HFFc6 (cell line): ENCODE measurements at regions not wholly inside any gene's neighbourhood (a gene's known extent, or its start where the extent isn't known, plus 50 kb on each side); places are given as distances from the start of the nearest gene placed in this dataset.

ENCODE experiments used
- DNase-seq: peaks from one replicate; pipeline ENCODE4 v3.0.0-alpha.2; 2018
- H3K27ac Mint-ChIP-seq: 2 replicates; pipeline ENCODE4 v1.8.0; 2020; ENCODE audit warnings: mild to moderate bottlenecking, mixed read lengths
- H3K27me3 Mint-ChIP-seq: 2 replicates; pipeline ENCODE4 v1.8.0; 2021; ENCODE audit warnings: mild to moderate bottlenecking, moderate library complexity, mixed read lengths; ENCODE audit not compliant: insufficient read depth
- H3K36me3 Mint-ChIP-seq: 2 replicates; pipeline ENCODE4 v1.8.0; 2021; ENCODE audit warnings: low read depth, mixed read lengths
- H3K4me1 Mint-ChIP-seq: 2 replicates; pipeline ENCODE4 v1.8.0; 2020; ENCODE audit warnings: low read depth, mixed read lengths
- H3K4me3 Mint-ChIP-seq: 2 replicates; pipeline ENCODE4 v1.8.0; 2020; ENCODE audit warnings: mild to moderate bottlenecking, moderate library complexity, mixed read lengths
- H3K9me3 Mint-ChIP-seq: 2 replicates; pipeline ENCODE4 v1.8.0; 2020; ENCODE audit warnings: mild to moderate bottlenecking, mixed read lengths
- TF ChIP-seq, protein P1 (sequence below): fragments of 200-600 bp; sonication (generic); IDR thresholded peaks from 2 replicates; pipeline ENCODE4 v1.5.0; 2021; ENCODE audit warnings: antibody characterized with exemption, mild to moderate bottlenecking

DNA sequence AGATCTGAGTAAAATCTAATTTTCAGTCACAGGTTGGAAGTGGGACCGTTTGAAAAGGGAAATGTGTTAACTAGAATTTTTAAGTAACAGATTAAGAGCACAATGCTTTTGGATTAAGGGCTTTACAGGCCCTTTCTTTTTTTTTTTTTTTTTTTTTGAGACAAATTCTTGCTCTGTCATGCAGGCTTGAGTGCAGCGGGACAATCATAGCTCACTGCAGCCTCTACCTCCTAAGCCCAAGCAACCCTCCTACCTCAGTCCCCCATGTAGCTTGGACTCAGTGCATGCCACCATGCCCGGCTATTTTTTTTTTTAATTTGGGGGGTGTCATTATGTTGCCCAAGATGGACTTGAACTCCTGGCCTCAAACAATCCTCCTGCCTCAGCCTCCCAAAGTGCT, 363.7 kb downstream of the LIG4 start:
- H3K4me1 Mint-ChIP-seq: no peaks in the 10 kb centered on the region
- no peaks in the 10 kb centered on the region; the same call in 1 of the 2 replicates for H3K27me3 Mint-ChIP-seq
- no peak overlapping the region for H3K27ac Mint-ChIP-seq
- peaks cover 45% of the 10 kb centered on the region for H3K9me3 Mint-ChIP-seq
- DNase-seq: no peak
- no peaks in the 10 kb centered on the region; the same call in 1 of the 2 replicates for H3K36me3 Mint-ChIP-seq
- H3K4me3 Mint-ChIP-seq: no peak overlapping the region
- TF ChIP-seq, protein P1, sequence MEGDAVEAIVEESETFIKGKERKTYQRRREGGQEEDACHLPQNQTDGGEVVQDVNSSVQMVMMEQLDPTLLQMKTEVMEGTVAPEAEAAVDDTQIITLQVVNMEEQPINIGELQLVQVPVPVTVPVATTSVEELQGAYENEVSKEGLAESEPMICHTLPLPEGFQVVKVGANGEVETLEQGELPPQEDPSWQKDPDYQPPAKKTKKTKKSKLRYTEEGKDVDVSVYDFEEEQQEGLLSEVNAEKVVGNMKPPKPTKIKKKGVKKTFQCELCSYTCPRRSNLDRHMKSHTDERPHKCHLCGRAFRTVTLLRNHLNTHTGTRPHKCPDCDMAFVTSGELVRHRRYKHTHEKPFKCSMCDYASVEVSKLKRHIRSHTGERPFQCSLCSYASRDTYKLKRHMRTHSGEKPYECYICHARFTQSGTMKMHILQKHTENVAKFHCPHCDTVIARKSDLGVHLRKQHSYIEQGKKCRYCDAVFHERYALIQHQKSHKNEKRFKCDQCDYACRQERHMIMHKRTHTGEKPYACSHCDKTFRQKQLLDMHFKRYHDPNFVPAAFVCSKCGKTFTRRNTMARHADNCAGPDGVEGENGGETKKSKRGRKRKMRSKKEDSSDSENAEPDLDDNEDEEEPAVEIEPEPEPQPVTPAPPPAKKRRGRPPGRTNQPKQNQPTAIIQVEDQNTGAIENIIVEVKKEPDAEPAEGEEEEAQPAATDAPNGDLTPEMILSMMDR: no peak

GRCh38 chr13:107847406-107847805, 367.9 kb downstream of the LIG4 start:
- Mint-ChIP-seq H3K27ac (no peak overlapping the region), H3K36me3 (no peaks in the 10 kb centered on the region; the same call in 1 of the 2 replicates), H3K4me1 (no peaks in the 10 kb centered on the region), H3K4me3 (no peak overlapping the region), H3K9me3 (peaks cover 40% of the 10 kb centered on the region), H3K27me3 (no peaks in the 10 kb centered on the region)
- TF ChIP-seq, protein P1: no peak
- DNase-seq: no peak

GRCh38 chr13:107846642-107847041, 368.7 kb downstream of the LIG4 start:
- DNase-seq: no peak
- Mint-ChIP-seq H3K27ac (no peak overlapping the region), H3K4me1 (no peaks in the 10 kb centered on the region), H3K27me3 (no peaks in the 10 kb centered on the region), H3K36me3 (no peaks in the 10 kb centered on the region; the same call in 1 of the 2 replicates), H3K9me3 (peaks cover 34% of the 10 kb centered on the region), H3K4me3 (no peak overlapping the region)
- TF ChIP-seq, protein P1: no peak

DNA sequence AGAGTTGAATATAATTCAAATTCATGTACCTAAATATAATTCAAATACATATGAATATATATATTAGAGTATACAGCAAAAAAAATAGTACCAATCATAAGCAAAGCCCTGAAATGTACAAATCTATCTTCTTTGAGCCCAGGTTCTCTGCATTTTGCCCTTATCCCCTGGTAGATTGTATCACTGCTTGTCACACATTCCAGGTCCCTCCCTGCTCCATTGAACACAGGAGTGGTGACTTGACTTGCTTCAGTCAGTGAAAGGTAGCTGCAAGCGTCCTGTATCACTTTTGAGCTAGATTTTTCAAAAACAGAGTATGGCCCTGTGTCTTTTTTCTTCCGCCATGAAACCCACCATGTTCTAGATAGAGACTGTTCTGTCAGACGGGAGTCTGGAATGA, 369.4 kb downstream of the LIG4 start:
- H3K4me1 Mint-ChIP-seq: no peaks in the 10 kb centered on the region
- H3K4me3 Mint-ChIP-seq: no peak overlapping the region
- no peak for DNase-seq
- H3K36me3 Mint-ChIP-seq: no peaks in the 10 kb centered on the region; the same call in 1 of the 2 replicates
- TF ChIP-seq, protein P1: no peak
- H3K27me3 Mint-ChIP-seq: no peaks in the 10 kb centered on the region
- H3K27ac Mint-ChIP-seq: no peak overlapping the region
- H3K9me3 Mint-ChIP-seq: peaks cover 27% of the 10 kb centered on the region

- H3K36me3 Mint-ChIP-seq: no peaks in the 10 kb centered on the region
- TF ChIP-seq, protein P1: no peak
- H3K4me3 Mint-ChIP-seq: no peak overlapping the region
- H3K4me1 Mint-ChIP-seq: no peaks in the 10 kb centered on the region
- DNase-seq: no peak
- no peak overlapping the region for H3K27ac Mint-ChIP-seq
- H3K27me3 Mint-ChIP-seq: no peaks in the 10 kb centered on the region
- peaks cover 18% of the 10 kb centered on the region for H3K9me3 Mint-ChIP-seq
These were observed 371.7 kb downstream of the LIG4 start for GRCh38 chr13:107843681-107844080.

DNA sequence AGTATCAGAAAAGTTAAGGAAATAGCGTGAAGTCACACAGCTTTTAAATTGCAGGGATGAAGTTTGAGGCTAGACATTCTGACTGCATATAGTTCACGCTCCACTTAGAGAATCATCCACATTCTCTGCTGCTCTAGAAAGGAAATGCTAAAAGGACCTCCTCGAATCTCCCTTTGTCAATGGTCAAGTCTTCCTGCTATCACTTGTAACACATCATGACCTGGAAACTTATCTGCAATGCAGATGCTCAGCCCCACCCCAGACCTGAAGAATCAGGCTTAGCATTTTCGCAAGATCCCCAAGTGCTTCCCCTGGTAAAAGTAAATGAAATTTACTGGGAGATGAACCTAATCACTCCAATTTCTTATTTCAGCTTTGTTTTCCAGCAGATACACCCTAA, 372.1 kb downstream of the LIG4 start:
- no peaks in the 10 kb centered on the region for H3K27me3 Mint-ChIP-seq
- H3K9me3 Mint-ChIP-seq: peaks cover 18% of the 10 kb centered on the region
- H3K4me1 Mint-ChIP-seq: no peaks in the 10 kb centered on the region
- TF ChIP-seq, protein P1: no peak
- no peak for DNase-seq
- no peaks in the 10 kb centered on the region for H3K36me3 Mint-ChIP-seq
- no peak overlapping the region for H3K4me3 Mint-ChIP-seq
- no peak overlapping the region for H3K27ac Mint-ChIP-seq
